HEK293T (cell line): ENCODE measurements at regions not wholly inside any gene's neighbourhood (a gene's known extent, or its start where the extent isn't known, plus 50 kb on each side); places are given as distances from the start of the nearest gene placed in this dataset.

Experiments
- ARNT ChIP-seq: fragments of 450-650 bp; IDR thresholded peaks from 2 replicates; pipeline ENCODE4 v1.6.1; 2017; ENCODE audit warnings: mild to moderate bottlenecking
- BHLHE40 ChIP-seq: fragments of 450-650 bp; IDR thresholded peaks from 2 replicates; pipeline ENCODE4 v1.6.1; 2016; ENCODE audit warnings: mild to moderate bottlenecking, moderate library complexity, borderline replicate concordance
- FOXA1 ChIP-seq: fragments of 450-650 bp; IDR thresholded peaks from 2 replicates; pipeline ENCODE4 v1.6.1; 2016; ENCODE audit warnings: mild to moderate bottlenecking
- HDGF ChIP-seq: fragments of 450-650 bp; IDR thresholded peaks from 2 replicates; pipeline ENCODE4 v1.6.1; 2017; ENCODE audit warnings: antibody characterized with exemption, borderline replicate concordance
- L3MBTL2 ChIP-seq: fragments of 450-650 bp; conservative IDR thresholded peaks from 2 replicates; pipeline ENCODE4 v1.6.1; 2016; ENCODE audit warnings: mild to moderate bottlenecking
- SP1 ChIP-seq: fragments of 450-650 bp; IDR thresholded peaks from 2 replicates; pipeline ENCODE4 v1.6.1; 2017
- SUZ12 ChIP-seq: fragments of 450-650 bp; IDR thresholded peaks from 2 replicates; pipeline ENCODE4 v1.6.1; 2016; ENCODE audit warnings: mild to moderate bottlenecking
- TARDBP ChIP-seq: fragments of 450-650 bp; IDR thresholded peaks from 2 replicates; pipeline ENCODE4 v1.6.1; 2016
- ZNF384 ChIP-seq: fragments of 450-650 bp; IDR thresholded peaks from 2 replicates; pipeline ENCODE4 v1.6.1; 2016

GRCh38 chr12:59382282-59383078 lies 213.3 kb upstream of the SLC16A7 start:
- TF ChIP-seq ARNT (no peak), TARDBP (no peak), SP1 (no peak), BHLHE40 (no peak), ZNF384 (no peak), SUZ12 (no peak), FOXA1 (no peak), HDGF (no peak), L3MBTL2 (no peak)
